Aorta (tissue), 5 donors: ENCODE measurements at regions not wholly inside any gene's neighbourhood (a gene's known extent, or its start where the extent isn't known, plus 50 kb on each side); places are given as distances from the start of the nearest gene placed in this dataset.

ENCODE experiments used
- ATAC-seq: fragments of 200-7000 bp; cut with Tn5 transposase; one replicate; pipeline ENCODE4 v1.9.1; 2022; ENCODE audit warnings: moderate library complexity; ENCODE audit not compliant: low FRiP score
- DNase-seq, 2 donors: peaks; one replicate each; pipeline ENCODE4 v3.0.0-alpha.2; 2020
- H3K27ac ChIP-seq, 2 donors: one replicate each; pipeline ENCODE4 v1.5.1; 2013; ENCODE audit warnings: low read length in 2 of 2, mild to moderate bottlenecking in 2 of 2, moderate library complexity in 2 of 2, control low read depth in 1 of 2, inconsistent platforms in 1 of 2, low read depth in 1 of 2
- H3K27me3 ChIP-seq, 2 donors: one replicate each; pipeline ENCODE4 v1.6.1; 2013; ENCODE audit warnings: control low read depth in 1 of 2, low read length in 1 of 2, mild to moderate bottlenecking in 1 of 2, moderate library complexity in 1 of 2; ENCODE audit not compliant: insufficient read depth in 2 of 2, control insufficient read depth in 1 of 2
- H3K36me3 ChIP-seq, 2 donors: one replicate each; pipeline ENCODE4 v1.6.1; 2013; ENCODE audit warnings: control low read depth in 1 of 2, low read length in 1 of 2, mild to moderate bottlenecking in 1 of 2; ENCODE audit not compliant: insufficient read depth in 2 of 2, control insufficient read depth in 1 of 2
- H3K4me1 ChIP-seq, 2 donors: one replicate each; pipeline ENCODE4 v1.6.1; 2013; ENCODE audit warnings: low read length in 2 of 2, control low read depth in 1 of 2, mild to moderate bottlenecking in 1 of 2, moderate library complexity in 1 of 2; ENCODE audit not compliant: insufficient read depth in 2 of 2, control insufficient read depth in 1 of 2
- H3K4me3 ChIP-seq, 2 donors: one replicate each; pipeline ENCODE4 v1.5.1; 2013; ENCODE audit warnings: low read length in 2 of 2, control low read depth in 1 of 2, mild to moderate bottlenecking in 1 of 2
- H3K9me3 ChIP-seq: one replicate; pipeline ENCODE4 v1.6.1; 2013; ENCODE audit warnings: mild to moderate bottlenecking, low read length; ENCODE audit not compliant: control insufficient read depth
- WGBS, 2 donors: extraction: QIAGEN DNeasy Blood & Tissue Kit; methylation state at CpG; one replicate each; pipeline ENCODE4 v1.1.7; 2013; 5-methylcytosine and 5-hydroxymethylcytosine counted together
- intact Hi-C, 2 donors: fragments of 100-400 bp; cut with DNase I; formaldehyde crosslinking; loops; one replicate each; pipeline versions ENCODE4 v1.14.2 to v1.15.0; 2022
- donor health status: healthy with polysubstance abuse.
- donor health status: Bipolar disorder and iron deficiency.
- donor health status: DM: no; HTN: no; CAD: no.
- donor health status: DM: no; HTN: no; CAD: no.
- donor health status: DM: yes; HTN: yes; CAD: no.

- Histone ChIP-seq H3K9me3 (no peaks in the 10 kb centered on the region), H3K4me1 (no peaks in the 10 kb centered on the region), H3K36me3 (no peaks in the 10 kb centered on the region), H3K4me3 (no peak overlapping the region), H3K27me3 (no peaks in the 10 kb centered on the region), H3K27ac (no peak overlapping the region)
- intact Hi-C loops = no loop called here
- ATAC-seq (no peak), DNase-seq (no peak)
- WGBS, 2 donors = 24 to 36% methylated on average over 2 of the region's 2 CpGs
Observed at GRCh38 chr4:180261346-180261745, 1981.9 kb upstream of the TENM3 start.

GRCh38 chr4:180280076-180280475, 1963.1 kb upstream of the TENM3 start:
- Histone ChIP-seq H3K27me3 (no peaks in the 10 kb centered on the region), H3K4me1 (no peaks in the 10 kb centered on the region), H3K4me3 (no peak overlapping the region), H3K9me3 (no peaks in the 10 kb centered on the region), H3K36me3 (no peaks in the 10 kb centered on the region), H3K27ac (no peak overlapping the region)
- intact Hi-C loops = no loop called here
- WGBS, 2 donors = 61 to 67% methylated on average over 3 of the region's 3 CpGs
- DNase-seq = no peak
- ATAC-seq = no peak

GRCh38 chr4:180280726-180281297, 1962.4 kb upstream of the TENM3 start:
- H3K4me3 ChIP-seq = no peak overlapping the region
- H3K27me3 ChIP-seq = no peaks in the 10 kb centered on the region
- intact Hi-C loops = no loop called here
- WGBS, 2 donors = 44 to 53% methylated on average over 6 of the region's 6 CpGs
- H3K4me1 ChIP-seq = no peaks in the 10 kb centered on the region
- no peak for ATAC-seq
- no peaks in the 10 kb centered on the region for H3K36me3 ChIP-seq
- no peaks in the 10 kb centered on the region for H3K9me3 ChIP-seq
- DNase-seq = no peak
- H3K27ac ChIP-seq = no peak overlapping the region

- 61 to 62% methylated on average over 3 of the region's 3 CpGs for WGBS, 2 donors
- H3K9me3 ChIP-seq = no peaks in the 10 kb centered on the region
- H3K27ac ChIP-seq = no peak overlapping the region
- no peak for DNase-seq
- intact Hi-C loops = no loop called here
- no peaks in the 10 kb centered on the region for H3K4me1 ChIP-seq
- ATAC-seq = no peak
- no peaks in the 10 kb centered on the region for H3K36me3 ChIP-seq
- H3K27me3 ChIP-seq = no peaks in the 10 kb centered on the region
- no peak overlapping the region for H3K4me3 ChIP-seq
Observed at GRCh38 chr4:180281724-180282123, 1961.5 kb upstream of the TENM3 start.

GRCh38 chr4:180284267-180284666, 1958.9 kb upstream of the TENM3 start:
- H3K27me3 ChIP-seq = no peaks in the 10 kb centered on the region
- no peaks in the 10 kb centered on the region for H3K9me3 ChIP-seq
- no peak overlapping the region for H3K27ac ChIP-seq
- no peak overlapping the region for H3K4me3 ChIP-seq
- intact Hi-C loops = no loop called here
- no peaks in the 10 kb centered on the region for H3K4me1 ChIP-seq
- DNase-seq (no peak), ATAC-seq (no peak)
- 60 to 90% methylated on average over 3 of the region's 3 CpGs for WGBS, 2 donors
- H3K36me3 ChIP-seq = no peaks in the 10 kb centered on the region

- H3K36me3 ChIP-seq = no peaks in the 10 kb centered on the region
- H3K4me3 ChIP-seq = no peak overlapping the region
- intact Hi-C loops = no loop called here
- no peak for DNase-seq
- H3K4me1 ChIP-seq = no peaks in the 10 kb centered on the region
- 80 to 81% methylated on average over 1 of the region's 1 CpG for WGBS, 2 donors
- no peaks in the 10 kb centered on the region for H3K27me3 ChIP-seq
- no peak for ATAC-seq
- H3K27ac ChIP-seq = no peak overlapping the region
- H3K9me3 ChIP-seq = no peaks in the 10 kb centered on the region
Observed at GRCh38 chr4:180285796-180286195, 1957.4 kb upstream of the TENM3 start.

GRCh38 chr4:180292339-180292738, 1950.9 kb upstream of the TENM3 start:
- 38 to 45% methylated on average over 1 of the region's 1 CpG for WGBS, 2 donors
- H3K9me3 ChIP-seq = no peaks in the 10 kb centered on the region
- intact Hi-C loops = no loop called here
- DNase-seq (no peak), ATAC-seq (no peak)
- H3K27me3 ChIP-seq = no peaks in the 10 kb centered on the region
- no peaks in the 10 kb centered on the region for H3K4me1 ChIP-seq
- no peaks in the 10 kb centered on the region for H3K36me3 ChIP-seq
- no peak overlapping the region for H3K4me3 ChIP-seq
- no peak overlapping the region for H3K27ac ChIP-seq

- Histone ChIP-seq H3K4me3 (no peak overlapping the region), H3K4me1 (no peaks in the 10 kb centered on the region), H3K9me3 (no peaks in the 10 kb centered on the region), H3K27ac (no peak overlapping the region), H3K27me3 (no peaks in the 10 kb centered on the region), H3K36me3 (no peaks in the 10 kb centered on the region)
- DNase-seq = no peak
- no peak for ATAC-seq
- intact Hi-C loops = no loop called here
- WGBS, 2 donors = 40 to 44% methylated on average over 4 of the region's 4 CpGs
Observed at GRCh38 chr4:180296036-180296599, 1947.1 kb upstream of the TENM3 start.

GRCh38 chr4:180304321-180304720, 1938.9 kb upstream of the TENM3 start:
- H3K27ac ChIP-seq = no peak overlapping the region
- no peaks in the 10 kb centered on the region for H3K4me1 ChIP-seq
- WGBS, 2 donors = 42 to 53% methylated on average over 4 of the region's 4 CpGs
- H3K36me3 ChIP-seq = no peaks in the 10 kb centered on the region
- H3K4me3 ChIP-seq = no peak overlapping the region
- no peaks in the 10 kb centered on the region for H3K27me3 ChIP-seq
- DNase-seq (no peak), ATAC-seq (no peak)
- H3K9me3 ChIP-seq = no peaks in the 10 kb centered on the region
- intact Hi-C loops = no loop called here
